GM19238 (cell line): ENCODE measurements at regions not wholly inside any gene's neighbourhood (a gene's known extent, or its start where the extent isn't known, plus 50 kb on each side); places are given as distances from the start of the nearest gene placed in this dataset.
"Not testable (repeated sequence)": the region's sequence is repeated elsewhere in the genome, so short reads cannot be mapped to it uniquely, and the experiment has no call there.

ENCODE experiments used
- DNase-seq: peaks from one replicate; pipeline ENCODE4 v3.0.0; 2011; ENCODE audit warnings: low spot score; ENCODE audit not compliant: insufficient read length

GRCh38 chr2:2649109-2650072 lies 318.3 kb upstream of the MYT1L start:
- no peak for DNase-seq

GRCh38 chr2:2648094-2648493 lies 317.0 kb upstream of the MYT1L start:
- no peak for DNase-seq

GRCh38 chr2:2647141-2647541 lies 316.1 kb upstream of the MYT1L start:
- DNase-seq: no peak

GRCh38 chr2:2646433-2647051 lies 315.5 kb upstream of the MYT1L start:
- DNase-seq: no peak

- DNase-seq: no peak
Measured at GRCh38 chr2:2645162-2645855, 314.2 kb upstream of the MYT1L start.

- DNase-seq: not testable (repeated sequence)
Measured at GRCh38 chr2:2644751-2645150, 313.7 kb upstream of the MYT1L start.

GRCh38 chr2:2644040-2644439 lies 313.0 kb upstream of the MYT1L start:
- no peak for DNase-seq

GRCh38 chr2:2642906-2643890 lies 312.1 kb upstream of the MYT1L start:
- DNase-seq: no peak

- DNase-seq: no peak
Measured at GRCh38 chr2:2641541-2642410, 310.7 kb upstream of the MYT1L start.

- no peak for DNase-seq
Measured at GRCh38 chr2:2640818-2641217, 309.7 kb upstream of the MYT1L start.

GRCh38 chr2:2640371-2640770 lies 309.3 kb upstream of the MYT1L start:
- DNase-seq: no peak

GRCh38 chr2:2639251-2640139 lies 308.4 kb upstream of the MYT1L start:
- no peak for DNase-seq

GRCh38 chr2:2638547-2639220 lies 307.6 kb upstream of the MYT1L start:
- DNase-seq: no peak

- DNase-seq: no peak
Measured at GRCh38 chr2:2636813-2637212, 305.7 kb upstream of the MYT1L start.

GRCh38 chr2:2635025-2635528 lies 304.0 kb upstream of the MYT1L start:
- no peak for DNase-seq

GRCh38 chr2:2633017-2633416 lies 301.9 kb upstream of the MYT1L start:
- no peak for DNase-seq

GRCh38 chr2:2623939-2624338 lies 292.9 kb upstream of the MYT1L start:
- no peak for DNase-seq

GRCh38 chr2:2621855-2622254 lies 290.8 kb upstream of the MYT1L start:
- DNase-seq: no peak
